ENCODE measurements at regions not wholly inside any gene's neighbourhood (a gene's known extent, or its start where the extent isn't known, plus 50 kb on each side); places are given as distances from the start of the nearest gene placed in this dataset.

DNA sequence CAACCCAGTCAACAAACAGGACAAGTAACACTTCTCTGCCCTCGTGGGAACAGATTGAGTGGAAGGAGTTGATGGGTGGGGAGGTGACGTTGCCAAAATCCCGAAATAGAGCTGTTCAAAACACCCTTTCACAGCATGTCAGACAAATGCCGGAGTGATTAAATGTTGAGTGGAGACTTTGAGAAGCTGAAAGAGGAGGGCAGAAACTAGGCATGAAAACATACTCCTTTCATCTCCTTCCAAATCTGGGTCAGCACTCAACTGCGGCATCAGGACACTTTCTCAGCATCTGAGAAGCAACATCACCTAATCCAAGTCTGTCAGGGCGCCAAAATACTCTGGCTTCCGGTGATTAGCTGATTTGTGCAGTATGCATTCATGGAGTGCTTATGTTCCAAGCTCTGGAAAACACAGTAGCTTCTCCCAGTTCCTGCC is 51.5 kb upstream of the MRI1 start:
- FAIRE-seq (no peak), DNase-seq (ENCODE audit: insufficient read length) (no peak)
- no peak for TF ChIP-seq POLR2AphosphoS5 (IDR thresholded peaks at IDR 0.05; ENCODE audit: low read depth, low read length)
- TF ChIP-seq TAF1 (IDR thresholded peaks at IDR 0.05; ENCODE audit: borderline replicate concordance, low read depth, low read length): no peak
- no peak for TF ChIP-seq POLR2A (IDR thresholded peaks at IDR 0.05; ENCODE audit: low read depth, low read length)

DNA sequence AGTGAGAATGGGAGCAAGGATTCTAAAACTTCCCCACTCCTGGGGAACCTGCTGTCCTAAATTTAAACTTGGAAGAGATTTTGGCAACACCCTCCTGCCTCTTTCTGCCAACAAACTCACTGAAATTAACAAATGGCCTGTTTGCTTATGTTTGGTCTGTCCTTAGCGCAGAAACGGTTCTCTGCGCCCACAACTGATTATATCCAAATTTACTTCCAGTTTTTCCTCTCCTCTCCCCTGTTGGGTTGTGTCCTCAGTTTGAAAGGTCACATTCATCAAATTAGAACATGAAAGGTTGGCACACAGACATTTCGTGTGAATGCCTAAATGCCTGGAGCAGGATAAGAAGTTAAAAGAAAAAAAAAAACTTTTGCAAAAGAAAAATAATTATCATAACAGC is 56.4 kb upstream of the MRI1 start:
- no peak for FAIRE-seq
- TF ChIP-seq POLR2A (IDR thresholded peaks at IDR 0.05; ENCODE audit: low read depth, low read length): no peak
- TF ChIP-seq POLR2AphosphoS5 (IDR thresholded peaks at IDR 0.05; ENCODE audit: low read depth, low read length): no peak
- no peak for TF ChIP-seq TAF1 (IDR thresholded peaks at IDR 0.05; ENCODE audit: borderline replicate concordance, low read depth, low read length)

DNA sequence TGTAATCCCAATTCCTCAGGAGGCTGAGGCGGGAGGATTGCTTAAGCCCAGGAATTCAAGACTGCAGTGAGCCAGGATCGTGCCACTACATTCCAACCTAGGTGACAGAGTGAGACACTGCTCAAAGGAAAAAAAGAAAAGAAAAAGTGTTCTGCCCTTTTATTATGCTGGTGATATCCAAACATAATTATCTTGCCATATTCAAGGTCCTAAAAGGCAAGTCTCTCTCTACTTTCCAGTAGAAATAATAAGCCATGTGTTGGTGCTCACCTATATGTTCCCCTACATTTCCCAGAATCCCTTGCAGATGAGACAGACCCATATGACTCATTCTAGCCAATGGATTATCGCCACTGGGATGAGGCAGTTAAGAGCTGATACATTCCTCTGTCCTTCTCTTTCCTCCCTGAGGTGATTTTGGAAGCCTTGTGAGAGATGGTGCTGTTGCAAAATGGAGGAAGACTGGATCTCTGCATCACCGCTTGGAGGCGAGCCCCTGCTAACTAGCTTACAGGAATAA is 58.3 kb upstream of the MRI1 start:
- DNase-seq (ENCODE audit: insufficient read length) (no peak), FAIRE-seq (no peak)
- TF ChIP-seq TAF1 (IDR thresholded peaks at IDR 0.05; ENCODE audit: borderline replicate concordance, low read depth, low read length): no peak
- no peak for TF ChIP-seq POLR2A (IDR thresholded peaks at IDR 0.05; ENCODE audit: low read depth, low read length)
- no peak for TF ChIP-seq POLR2AphosphoS5 (IDR thresholded peaks at IDR 0.05; ENCODE audit: low read depth, low read length)

More for the DNA sequence above, 56.4 kb upstream of the MRI1 start:
- no peak for DNase-seq (ENCODE audit: insufficient read length)

DNA sequence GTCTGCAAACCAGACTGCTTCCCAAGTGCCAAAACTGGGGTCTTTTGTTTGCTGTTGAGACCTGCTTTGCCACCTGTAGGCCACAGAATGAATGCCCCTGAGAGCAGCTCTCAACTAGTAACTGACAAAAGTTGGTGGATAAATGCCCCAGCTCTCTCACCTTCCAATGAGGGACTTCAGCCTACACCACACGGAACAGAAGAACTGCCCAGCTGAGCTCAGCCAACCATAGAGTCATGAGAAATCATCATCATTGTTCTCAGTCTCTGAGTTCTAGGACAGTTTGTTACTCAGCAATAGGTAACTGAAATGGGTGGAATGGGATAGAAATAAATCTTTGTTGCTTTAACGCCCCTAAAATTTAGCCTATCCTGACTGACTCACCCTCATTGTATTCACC is 59.1 kb upstream of the MRI1 start:
- FAIRE-seq (no peak), DNase-seq (ENCODE audit: insufficient read length) (no peak)
- no peak for TF ChIP-seq TAF1 (IDR thresholded peaks at IDR 0.05; ENCODE audit: borderline replicate concordance, low read depth, low read length)
- TF ChIP-seq POLR2A (IDR thresholded peaks at IDR 0.05; ENCODE audit: low read depth, low read length): no peak
- TF ChIP-seq POLR2AphosphoS5 (IDR thresholded peaks at IDR 0.05; ENCODE audit: low read depth, low read length): no peak

DNA sequence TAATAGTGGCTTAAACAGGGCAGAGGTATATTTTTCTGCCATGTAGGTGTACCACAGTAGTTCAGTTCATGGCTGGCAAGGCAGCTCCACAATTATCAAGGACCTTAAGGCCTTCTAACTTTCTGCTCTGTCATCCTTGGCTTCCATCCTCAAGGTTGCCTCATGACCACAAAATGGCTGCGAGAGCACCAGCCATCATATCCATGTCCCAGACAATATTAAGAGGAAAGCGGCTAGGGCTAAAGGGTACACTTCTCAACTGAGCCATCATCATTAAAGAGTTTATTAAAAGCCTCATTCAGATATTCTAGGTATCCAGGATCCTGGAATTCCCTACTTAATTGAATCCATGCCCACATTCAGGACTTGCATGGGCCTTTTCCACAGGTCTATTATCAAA is 62.7 kb upstream of the MRI1 start:
- DNase-seq (ENCODE audit: insufficient read length): no peak
- no peak for FAIRE-seq

DNA sequence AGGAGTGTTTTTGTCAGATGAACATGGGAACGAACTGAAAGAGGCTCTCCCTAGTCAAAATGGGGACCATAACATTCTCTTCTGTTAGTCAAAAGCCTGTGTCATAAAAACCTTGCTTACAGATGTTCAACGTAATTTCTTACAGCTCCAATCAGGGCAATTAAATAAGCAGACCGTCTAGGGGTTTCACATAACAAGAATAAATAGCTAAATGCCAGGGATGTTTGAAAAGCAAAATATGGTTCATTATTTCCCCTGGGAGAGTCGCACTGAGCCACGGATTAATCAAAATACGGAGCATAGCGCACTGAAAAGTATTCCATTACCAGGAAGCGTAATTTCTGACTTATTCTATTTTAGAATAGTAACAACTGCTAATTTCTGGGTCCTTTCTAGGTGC is 63.7 kb upstream of the MRI1 start:
- no peak for FAIRE-seq
- DNase-seq (ENCODE audit: insufficient read length): no peak
- TF ChIP-seq POLR2AphosphoS5 (IDR thresholded peaks at IDR 0.05; ENCODE audit: low read depth, low read length): no peak
- no peak for TF ChIP-seq TAF1 (IDR thresholded peaks at IDR 0.05; ENCODE audit: borderline replicate concordance, low read depth, low read length)
- no peak for TF ChIP-seq POLR2A (IDR thresholded peaks at IDR 0.05; ENCODE audit: low read depth, low read length)

More for the DNA sequence above, 62.7 kb upstream of the MRI1 start:
- TF ChIP-seq POLR2A (IDR thresholded peaks at IDR 0.05; ENCODE audit: low read depth, low read length) (no peak), TAF1 (IDR thresholded peaks at IDR 0.05; ENCODE audit: borderline replicate concordance, low read depth, low read length) (no peak), POLR2AphosphoS5 (IDR thresholded peaks at IDR 0.05; ENCODE audit: low read depth, low read length) (no peak)

DNA sequence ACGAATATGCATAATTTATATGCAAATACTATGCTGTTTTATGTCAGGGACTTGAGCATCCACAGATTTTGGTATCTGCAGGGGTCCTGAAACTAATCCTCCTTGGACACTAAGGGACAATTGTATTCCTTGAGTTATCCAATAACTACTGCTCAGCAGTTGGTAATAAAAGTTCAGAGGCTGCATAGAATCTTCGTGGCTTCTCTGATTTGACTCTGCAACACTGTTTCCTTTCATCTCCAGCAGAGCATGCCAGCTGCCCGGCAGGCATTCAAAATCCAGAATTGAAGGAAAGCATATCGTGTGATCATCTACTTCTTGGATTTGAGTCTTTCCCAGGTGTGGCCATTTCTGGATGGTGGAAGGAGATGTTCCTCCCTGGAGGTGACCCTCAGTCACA is 64.5 kb upstream of the MRI1 start:
- TF ChIP-seq POLR2A (IDR thresholded peaks at IDR 0.05; ENCODE audit: low read depth, low read length) (no peak), POLR2AphosphoS5 (IDR thresholded peaks at IDR 0.05; ENCODE audit: low read depth, low read length) (no peak), TAF1 (IDR thresholded peaks at IDR 0.05; ENCODE audit: borderline replicate concordance, low read depth, low read length) (no peak)
- DNase-seq (ENCODE audit: insufficient read length): no peak
- FAIRE-seq: no peak

DNA sequence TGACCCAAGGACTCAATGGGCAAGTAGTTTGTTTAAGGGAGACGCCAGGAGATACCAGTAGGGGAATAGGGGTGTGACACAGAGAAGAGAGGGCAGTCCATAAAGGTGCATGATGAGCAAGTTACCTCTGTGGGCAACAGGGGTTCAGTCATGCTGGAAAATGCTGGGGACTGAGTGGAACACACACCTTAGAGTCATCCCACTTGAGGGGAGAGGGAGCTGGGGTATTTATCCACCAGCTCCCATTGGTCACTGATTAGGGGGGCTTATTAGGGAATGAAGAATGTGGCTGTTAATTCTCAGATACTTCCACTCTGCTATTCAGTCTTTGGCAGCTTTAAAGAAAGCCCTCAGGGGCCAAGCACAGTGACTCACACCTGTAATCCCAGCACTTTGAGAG is 67.5 kb upstream of the MRI1 start:
- FAIRE-seq (no peak), DNase-seq (ENCODE audit: insufficient read length) (no peak)
- TF ChIP-seq TAF1 (IDR thresholded peaks at IDR 0.05; ENCODE audit: borderline replicate concordance, low read depth, low read length) (no peak), POLR2A (IDR thresholded peaks at IDR 0.05; ENCODE audit: low read depth, low read length) (no peak), POLR2AphosphoS5 (IDR thresholded peaks at IDR 0.05; ENCODE audit: low read depth, low read length) (no peak)

DNA sequence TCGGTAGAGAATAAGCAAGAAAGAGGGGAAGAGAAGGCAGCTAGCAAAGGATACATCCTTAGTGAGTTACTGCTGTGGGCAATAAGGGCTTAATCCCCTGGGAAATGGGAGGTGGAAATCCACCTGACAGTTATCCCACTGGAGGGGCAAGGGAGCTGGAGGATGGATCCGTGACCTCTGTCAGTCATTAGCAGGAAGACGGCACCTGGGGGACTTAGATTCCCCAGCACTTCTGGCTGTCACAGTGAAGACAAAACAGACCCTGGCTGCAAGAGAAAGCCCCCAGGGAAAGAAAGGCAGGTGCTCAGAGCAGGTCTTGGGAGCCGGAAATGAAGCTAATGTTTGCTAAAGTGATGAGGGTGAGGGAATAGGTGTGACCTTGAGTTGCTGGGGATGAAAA is 70.4 kb upstream of the MRI1 start:
- TF ChIP-seq TAF1 (IDR thresholded peaks at IDR 0.05; ENCODE audit: borderline replicate concordance, low read depth, low read length) (no peak), POLR2AphosphoS5 (IDR thresholded peaks at IDR 0.05; ENCODE audit: low read depth, low read length) (no peak), POLR2A (IDR thresholded peaks at IDR 0.05; ENCODE audit: low read depth, low read length) (no peak)
- FAIRE-seq (no peak), DNase-seq (ENCODE audit: insufficient read length) (no peak)

DNA sequence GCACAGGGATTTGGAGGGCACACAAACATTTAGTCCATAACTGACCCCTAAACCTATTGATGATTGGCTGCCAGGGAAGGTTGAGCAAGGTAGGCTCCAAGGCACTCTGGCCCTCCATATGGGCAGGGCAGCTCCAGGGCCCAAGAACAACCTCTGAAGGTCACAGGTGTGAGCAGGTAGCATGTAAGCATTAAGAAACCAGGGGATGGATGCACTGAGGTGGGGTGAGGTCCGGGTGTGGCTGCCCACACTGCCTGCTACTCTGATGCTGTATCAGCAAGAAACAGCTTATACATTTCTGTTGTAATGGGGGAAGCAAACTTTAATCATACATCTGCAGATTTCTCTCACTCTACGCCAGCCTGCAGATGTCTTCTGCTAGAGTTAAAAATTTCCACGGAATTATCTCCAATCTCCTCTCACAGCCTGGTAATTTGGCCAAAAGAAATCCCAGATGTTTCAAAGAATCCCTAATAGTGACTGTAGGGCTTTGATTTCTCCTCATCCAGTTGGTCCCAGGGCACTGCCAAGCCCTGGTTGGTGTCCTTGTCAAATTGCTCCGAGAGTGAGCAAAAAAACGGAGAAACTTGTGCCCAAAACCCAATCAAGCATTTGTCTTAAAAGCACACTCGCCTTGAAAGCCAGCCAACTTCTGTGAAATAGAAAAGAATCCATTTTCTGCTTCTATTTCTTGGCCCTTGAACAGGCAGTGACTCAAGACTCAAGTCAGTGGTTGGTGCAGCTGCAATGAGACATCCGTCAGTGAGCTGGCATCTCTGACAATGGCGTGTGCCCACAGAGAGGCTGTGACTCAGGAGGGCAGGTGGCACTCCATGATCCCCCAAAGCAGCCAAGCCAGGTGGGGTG is 72.5 kb upstream of the MRI1 start:
- no peak for FAIRE-seq
- no peak for TF ChIP-seq TAF1 (IDR thresholded peaks at IDR 0.05; ENCODE audit: borderline replicate concordance, low read depth, low read length)
- no peak for DNase-seq (ENCODE audit: insufficient read length)

DNA sequence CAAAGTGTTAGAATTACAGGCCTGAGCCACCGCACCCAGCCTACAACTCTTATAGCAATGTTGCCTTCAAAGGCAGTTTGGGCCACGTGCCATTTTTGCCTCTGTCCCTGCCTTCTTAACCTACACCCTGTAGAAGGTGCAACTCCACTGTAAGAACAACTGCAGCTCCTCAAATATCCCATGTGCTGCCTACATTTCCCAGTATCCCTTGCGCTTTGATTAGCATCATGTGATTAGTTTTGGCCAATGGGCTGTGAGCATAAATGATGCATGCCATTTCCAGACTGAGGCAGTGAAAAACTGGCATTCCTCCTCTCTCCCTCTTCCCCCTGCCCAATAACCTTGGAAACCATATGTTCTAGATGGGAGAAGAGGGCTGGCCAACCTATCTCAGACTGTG is 75.2 kb upstream of the MRI1 start:
- no peak for TF ChIP-seq POLR2A (IDR thresholded peaks at IDR 0.05; ENCODE audit: low read depth, low read length)
- TF ChIP-seq POLR2AphosphoS5 (IDR thresholded peaks at IDR 0.05; ENCODE audit: low read depth, low read length): no peak
- no peak for TF ChIP-seq TAF1 (IDR thresholded peaks at IDR 0.05; ENCODE audit: borderline replicate concordance, low read depth, low read length)
- FAIRE-seq (no peak), DNase-seq (ENCODE audit: insufficient read length) (no peak)

DNA sequence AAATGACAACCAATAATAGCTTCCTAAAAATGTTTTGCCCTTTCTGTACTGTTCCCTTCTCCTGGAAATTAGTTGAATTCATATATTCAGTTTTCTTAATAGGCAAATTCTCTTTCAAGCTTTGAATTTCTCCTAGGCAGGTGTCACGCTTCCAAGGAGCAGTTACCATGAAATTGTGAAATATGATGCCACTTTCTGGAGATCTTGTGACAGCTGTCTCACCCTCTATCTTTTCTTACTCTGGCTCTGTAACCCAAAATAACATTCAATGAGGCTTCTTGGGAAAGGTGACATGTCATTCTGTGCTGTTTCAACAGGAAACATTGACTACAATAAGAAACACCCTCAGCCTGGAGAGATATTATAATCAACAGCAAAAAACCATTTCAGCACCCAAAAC is 80.3 kb upstream of the MRI1 start:
- DNase-seq (ENCODE audit: insufficient read length) (no peak), FAIRE-seq (no peak)
- TF ChIP-seq TAF1 (IDR thresholded peaks at IDR 0.05; ENCODE audit: borderline replicate concordance, low read depth, low read length) (no peak), POLR2A (IDR thresholded peaks at IDR 0.05; ENCODE audit: low read depth, low read length) (no peak), POLR2AphosphoS5 (IDR thresholded peaks at IDR 0.05; ENCODE audit: low read depth, low read length) (no peak)

Measured in GM12892 (cell line).